ENCODE measurements at regions not wholly inside any gene's neighbourhood (a gene's known extent, or its start where the extent isn't known, plus 50 kb on each side); places are given as distances from the start of the nearest gene placed in this dataset.

DNA sequence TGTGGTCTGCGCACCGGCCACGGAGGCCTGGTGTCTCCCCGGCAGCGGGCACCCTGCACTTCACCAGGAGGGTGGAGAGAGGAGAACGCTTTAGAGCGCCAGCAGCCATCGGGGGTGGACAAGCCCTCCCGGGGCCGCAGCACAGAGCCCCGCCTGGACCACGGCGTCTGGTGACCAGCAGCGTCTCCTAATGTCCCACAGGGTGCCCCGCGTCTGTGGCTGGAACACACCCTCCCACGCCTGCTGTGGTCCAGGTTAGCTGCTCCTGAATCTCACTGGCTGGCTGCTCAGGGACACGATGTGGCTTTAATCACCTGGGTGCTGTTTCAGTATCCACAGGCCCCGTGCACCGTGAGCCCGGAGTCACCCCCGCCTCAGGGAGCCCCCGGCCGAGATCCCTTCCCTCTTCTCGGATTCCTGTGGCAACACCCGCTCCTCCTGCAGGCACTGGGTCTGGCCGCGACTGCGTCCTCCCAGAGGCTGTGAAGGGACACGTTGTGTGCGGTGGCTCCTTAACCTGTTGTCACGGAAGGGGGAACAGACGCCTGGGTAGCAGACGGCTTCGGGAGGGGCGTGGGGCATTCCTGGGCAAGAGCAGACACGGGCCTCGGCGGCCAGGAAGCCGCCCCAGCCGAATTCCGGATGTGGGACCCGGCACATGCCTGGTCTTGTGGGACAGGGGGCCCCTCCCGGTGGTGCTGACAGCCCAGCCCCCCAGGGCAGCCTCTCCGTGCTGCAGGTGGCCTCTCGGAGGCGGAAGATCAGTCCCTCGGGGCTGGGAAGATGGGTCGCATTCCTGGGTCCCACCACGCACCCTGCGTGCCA, 78.9 kb downstream of the FOXL3 start:
- H3K4me1 ChIP-seq (ENCODE audit: control insufficient read depth in 5 of 5, insufficient read depth in 5 of 5, low read length in 5 of 5), result peaks cover 0 to 19% (median 3%) of the 10 kb centered on the region in 5 donors
- H3K27ac ChIP-seq (ENCODE audit: low read depth in 1 of 2, low read length in 1 of 2), result no peak overlapping the region
- DNase-seq, result peak in 1 of 3 donors; percentile 41
- H3K9ac ChIP-seq (ENCODE audit: insufficient read depth in 1 of 2, low read length in 2 of 2), result no peak overlapping the region
- TF ChIP-seq, protein P1, sequence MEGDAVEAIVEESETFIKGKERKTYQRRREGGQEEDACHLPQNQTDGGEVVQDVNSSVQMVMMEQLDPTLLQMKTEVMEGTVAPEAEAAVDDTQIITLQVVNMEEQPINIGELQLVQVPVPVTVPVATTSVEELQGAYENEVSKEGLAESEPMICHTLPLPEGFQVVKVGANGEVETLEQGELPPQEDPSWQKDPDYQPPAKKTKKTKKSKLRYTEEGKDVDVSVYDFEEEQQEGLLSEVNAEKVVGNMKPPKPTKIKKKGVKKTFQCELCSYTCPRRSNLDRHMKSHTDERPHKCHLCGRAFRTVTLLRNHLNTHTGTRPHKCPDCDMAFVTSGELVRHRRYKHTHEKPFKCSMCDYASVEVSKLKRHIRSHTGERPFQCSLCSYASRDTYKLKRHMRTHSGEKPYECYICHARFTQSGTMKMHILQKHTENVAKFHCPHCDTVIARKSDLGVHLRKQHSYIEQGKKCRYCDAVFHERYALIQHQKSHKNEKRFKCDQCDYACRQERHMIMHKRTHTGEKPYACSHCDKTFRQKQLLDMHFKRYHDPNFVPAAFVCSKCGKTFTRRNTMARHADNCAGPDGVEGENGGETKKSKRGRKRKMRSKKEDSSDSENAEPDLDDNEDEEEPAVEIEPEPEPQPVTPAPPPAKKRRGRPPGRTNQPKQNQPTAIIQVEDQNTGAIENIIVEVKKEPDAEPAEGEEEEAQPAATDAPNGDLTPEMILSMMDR (IDR thresholded peaks at IDR 0.05; ENCODE audit: control extremely low read depth, extremely low read depth), result no peak
- H3K4me3 ChIP-seq, result no peak overlapping the region
- no peaks in the 10 kb centered on the region for H3K36me3 ChIP-seq (ENCODE audit: control insufficient read depth in 4 of 4, insufficient read depth in 4 of 4, low read length in 4 of 4)
- ATAC-seq (ENCODE audit: insufficient read depth, low FRiP score), result no peak
- no peaks in the 10 kb centered on the region for H3K27me3 ChIP-seq (ENCODE audit: control insufficient read depth in 3 of 3, insufficient read depth in 3 of 3, low read length in 2 of 3)
- WGBS, 2 donors, result 71 to 72% methylated on average over 50 to 51 of the region's 51 CpGs
- H3K9me3 ChIP-seq (ENCODE audit: control insufficient read depth in 4 of 4, insufficient read depth in 3 of 4, low read length in 3 of 4), result no peaks in the 10 kb centered on the region

DNA sequence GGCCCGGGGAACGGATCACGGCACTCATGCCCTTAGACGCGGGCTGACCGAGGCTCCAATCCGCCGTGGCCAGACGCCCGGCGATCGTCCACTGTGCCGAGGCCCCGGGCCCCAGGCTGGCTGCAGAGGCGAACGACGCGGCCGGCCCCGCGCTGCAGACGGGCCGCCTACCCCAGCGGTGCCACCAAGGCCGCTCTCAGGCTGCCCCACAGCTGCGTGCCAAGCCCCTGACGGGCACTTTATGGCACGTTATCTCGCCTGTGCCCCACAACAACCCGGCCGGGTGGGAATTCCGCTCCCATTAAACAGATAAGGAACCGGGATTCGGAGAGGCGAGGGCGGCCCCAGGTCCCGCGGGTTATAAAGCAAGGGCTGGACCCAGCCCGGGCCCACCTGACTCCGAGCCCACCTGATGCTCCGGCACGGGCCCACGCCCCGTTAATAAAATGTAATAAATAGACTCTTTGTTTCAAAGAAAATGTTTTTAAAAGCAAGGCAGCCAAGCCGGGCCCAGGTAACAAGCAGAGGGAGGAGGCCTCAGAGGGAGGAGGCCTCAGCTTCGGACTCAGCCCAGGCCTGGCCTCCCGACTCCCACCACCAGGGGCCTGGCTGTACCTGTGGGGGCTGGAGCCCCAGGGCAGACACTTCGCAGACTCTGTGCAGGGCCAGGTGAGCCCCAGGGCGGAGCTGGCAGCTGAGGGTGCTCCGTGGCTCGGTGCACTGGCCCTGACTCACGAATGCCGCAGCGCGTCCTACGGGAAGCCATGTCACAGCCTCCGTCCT, 79.7 kb downstream of the FOXL3 start:
- H3K36me3 ChIP-seq (ENCODE audit: control insufficient read depth in 4 of 4, insufficient read depth in 4 of 4, low read length in 4 of 4), result no peaks in the 10 kb centered on the region
- no peak overlapping the region for H3K9ac ChIP-seq (ENCODE audit: insufficient read depth in 1 of 2, low read length in 2 of 2)
- ATAC-seq (ENCODE audit: insufficient read depth, low FRiP score), result no peak
- H3K27ac ChIP-seq (ENCODE audit: low read depth in 1 of 2, low read length in 1 of 2), result no peak overlapping the region
- H3K4me3 ChIP-seq, result no peak overlapping the region
- H3K4me1 ChIP-seq (ENCODE audit: control insufficient read depth in 5 of 5, insufficient read depth in 5 of 5, low read length in 5 of 5), result peaks cover 0 to 27% (median 3%) of the 10 kb centered on the region in 5 donors
- peak in 1 of 3 donors; percentile 13 for DNase-seq
- no peaks in the 10 kb centered on the region for H3K27me3 ChIP-seq (ENCODE audit: control insufficient read depth in 3 of 3, insufficient read depth in 3 of 3, low read length in 2 of 3)
- no peaks in the 10 kb centered on the region for H3K9me3 ChIP-seq (ENCODE audit: control insufficient read depth in 4 of 4, insufficient read depth in 3 of 4, low read length in 3 of 4)
- 79 to 89% methylated on average over 57 of the region's 57 CpGs for WGBS, 2 donors
- TF ChIP-seq, protein P1 (IDR thresholded peaks at IDR 0.05; ENCODE audit: control extremely low read depth, extremely low read depth), result no peak

DNA sequence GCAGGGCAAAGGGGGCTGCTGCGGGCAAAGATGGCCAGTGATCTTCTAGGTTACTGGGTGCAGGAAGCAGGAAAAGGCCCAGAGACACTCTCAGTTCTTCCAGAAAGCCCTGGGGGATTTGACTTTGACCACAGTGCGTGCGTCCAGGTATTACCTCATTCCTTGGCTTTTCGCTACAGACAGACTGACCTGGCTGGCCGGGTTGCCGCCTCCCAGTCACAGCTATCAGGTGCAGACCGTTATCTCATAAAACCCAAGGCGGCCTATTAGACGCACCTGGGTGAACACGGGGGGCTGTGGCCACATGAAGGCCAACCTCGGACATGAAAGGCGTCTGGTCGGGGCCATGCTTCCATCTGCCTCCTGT, 80.3 kb downstream of the FOXL3 start:
- Histone ChIP-seq H3K9ac (ENCODE audit: insufficient read depth in 1 of 2, low read length in 2 of 2) (no peak overlapping the region), H3K4me1 (ENCODE audit: control insufficient read depth in 5 of 5, insufficient read depth in 5 of 5, low read length in 5 of 5) (peaks cover 0 to 28% (median 4%) of the 10 kb centered on the region in 5 donors), H3K27me3 (ENCODE audit: control insufficient read depth in 3 of 3, insufficient read depth in 3 of 3, low read length in 2 of 3) (no peaks in the 10 kb centered on the region), H3K9me3 (ENCODE audit: control insufficient read depth in 4 of 4, insufficient read depth in 3 of 4, low read length in 3 of 4) (no peaks in the 10 kb centered on the region), H3K4me3 (no peak overlapping the region), H3K27ac (ENCODE audit: low read depth in 1 of 2, low read length in 1 of 2) (no peak overlapping the region), H3K36me3 (ENCODE audit: control insufficient read depth in 4 of 4, insufficient read depth in 4 of 4, low read length in 4 of 4) (no peaks in the 10 kb centered on the region)
- ATAC-seq (ENCODE audit: insufficient read depth, low FRiP score) (no peak), DNase-seq (no peak)
- WGBS, 2 donors, result 89 to 93% methylated on average over 13 of the region's 13 CpGs
- TF ChIP-seq, protein P1 (IDR thresholded peaks at IDR 0.05; ENCODE audit: control extremely low read depth, extremely low read depth), result no peak

Measured in lung (tissue), 11 donors.